ENCODE measurements at regions not wholly inside any gene's neighbourhood (a gene's known extent, or its start where the extent isn't known, plus 50 kb on each side); places are given as distances from the start of the nearest gene placed in this dataset.

- TF ChIP-seq EZH2 (IDR thresholded peaks at IDR 0.05; ENCODE audit: low read length, unreplicated experiment) (no peak), CTCF (conservative IDR thresholded peaks at IDR 0.05; ENCODE audit: low read depth, low read length) (peak; percentile 40; the same call in 1 of the 2 replicates)
- Histone ChIP-seq H3K27ac (ENCODE audit: low read length) (no peak overlapping the region), H3K36me3 (ENCODE audit: low read depth, low read length) (no peaks in the 10 kb centered on the region), H3F3A (ENCODE audit: low read length, unreplicated experiment) (no peaks in the 10 kb centered on the region), H4K20me1 (ENCODE audit: low read length) (no peaks in the 10 kb centered on the region), H3K4me3 (ENCODE audit: low read length) (no peak overlapping the region), H3K27me3 (ENCODE audit: low read length) (no peaks in the 10 kb centered on the region), H3K4me1 (ENCODE audit: insufficient read depth, low read length) (no peaks in the 10 kb centered on the region), H3K79me2 (ENCODE audit: low read length) (no peaks in the 10 kb centered on the region), H3K9me2 (replicated peaks; ENCODE audit: low read length) (no peaks in the 10 kb centered on the region), H2AFZ (ENCODE audit: low read length) (no peak overlapping the region), H3K4me2 (ENCODE audit: low read length) (no peak overlapping the region), H3K9me3 (ENCODE audit: low read length) (no peaks in the 10 kb centered on the region), H3K9ac (ENCODE audit: low read length) (no peak overlapping the region)
- ChIA-PET CTCF (no interaction called here), POLR2A (ENCODE audit: unreplicated experiment) (no interaction called here)
- DNase-seq (no peak), ATAC-seq (no peak)
- no TSS peak for BruUV-seq (replicated peaks)
- intact Hi-C loops (cut with micrococcal nuclease): loop anchor here (5.0 kb wide), 1 partner anchor 526 kb away; no protein-coding TSS in a partner anchor
These were observed 928.3 kb downstream of the NSUN3 start for GRCh38 chr3:94990952-94991705.

GRCh38 chr3:94996743-94997142 is 933.9 kb downstream of the NSUN3 start:
- Histone ChIP-seq H3K27ac (ENCODE audit: low read length) (no peak overlapping the region), H3K9me2 (replicated peaks; ENCODE audit: low read length) (no peaks in the 10 kb centered on the region), H3K79me2 (ENCODE audit: low read length) (no peaks in the 10 kb centered on the region), H3K9ac (ENCODE audit: low read length) (no peak overlapping the region), H3K4me1 (ENCODE audit: insufficient read depth, low read length) (no peaks in the 10 kb centered on the region), H3K4me3 (ENCODE audit: low read length) (no peak overlapping the region), H3K27me3 (ENCODE audit: low read length) (no peaks in the 10 kb centered on the region), H3K9me3 (ENCODE audit: low read length) (no peaks in the 10 kb centered on the region), H3F3A (ENCODE audit: low read length, unreplicated experiment) (no peaks in the 10 kb centered on the region), H3K4me2 (ENCODE audit: low read length) (no peak overlapping the region), H3K36me3 (ENCODE audit: low read depth, low read length) (no peaks in the 10 kb centered on the region), H4K20me1 (ENCODE audit: low read length) (no peaks in the 10 kb centered on the region), H2AFZ (ENCODE audit: low read length) (no peak overlapping the region)
- intact Hi-C loops (cut with micrococcal nuclease): no loop called here
- DNase-seq (no peak), ATAC-seq (no peak)
- CTCF ChIA-PET: no interaction called here
- POLR2A ChIA-PET (ENCODE audit: unreplicated experiment): no interaction called here
- no peak for TF ChIP-seq EZH2phosphoT487 (IDR thresholded peaks at IDR 0.05; ENCODE audit: borderline replicate concordance, low read length)
- TF ChIP-seq EZH2 (IDR thresholded peaks at IDR 0.05; ENCODE audit: low read length, unreplicated experiment): no peak
- TF ChIP-seq CTCF (conservative IDR thresholded peaks at IDR 0.05; ENCODE audit: low read depth, low read length): no peak
- no TSS peak for BruUV-seq (replicated peaks)

GRCh38 chr3:95002438-95003046 is 939.7 kb downstream of the NSUN3 start:
- no peaks in the 10 kb centered on the region for H3K27me3 ChIP-seq (ENCODE audit: low read length)
- BruUV-seq (replicated peaks): no TSS peak
- H3K36me3 ChIP-seq (ENCODE audit: low read depth, low read length): no peaks in the 10 kb centered on the region
- no peaks in the 10 kb centered on the region for H3K79me2 ChIP-seq (ENCODE audit: low read length)
- H3K4me2 ChIP-seq (ENCODE audit: low read length): no peak overlapping the region
- H4K20me1 ChIP-seq (ENCODE audit: low read length): no peaks in the 10 kb centered on the region
- H3K9me3 ChIP-seq (ENCODE audit: low read length): no peaks in the 10 kb centered on the region
- H3K9me2 ChIP-seq (replicated peaks; ENCODE audit: low read length): no peaks in the 10 kb centered on the region
- no peak for TF ChIP-seq EZH2phosphoT487 (IDR thresholded peaks at IDR 0.05; ENCODE audit: borderline replicate concordance, low read length)
- no peak for TF ChIP-seq EZH2 (IDR thresholded peaks at IDR 0.05; ENCODE audit: low read length, unreplicated experiment)
- no peak for TF ChIP-seq CTCF (conservative IDR thresholded peaks at IDR 0.05; ENCODE audit: low read depth, low read length)
- H3K4me3 ChIP-seq (ENCODE audit: low read length): no peak overlapping the region
- H3K9ac ChIP-seq (ENCODE audit: low read length): no peak overlapping the region
- ATAC-seq (no peak), DNase-seq (no peak)
- no peak overlapping the region for H3K27ac ChIP-seq (ENCODE audit: low read length)
- ChIA-PET CTCF (no interaction called here), POLR2A (ENCODE audit: unreplicated experiment) (no interaction called here)
- H2AFZ ChIP-seq (ENCODE audit: low read length): no peak overlapping the region
- intact Hi-C loops (cut with micrococcal nuclease): no loop called here
- no peaks in the 10 kb centered on the region for H3K4me1 ChIP-seq (ENCODE audit: insufficient read depth, low read length)
- H3F3A ChIP-seq (ENCODE audit: low read length, unreplicated experiment): no peaks in the 10 kb centered on the region

Data from PC-3 (cell line).